Thoracic aorta (tissue), 2 donors: ENCODE measurements at regions not wholly inside any gene's neighbourhood (a gene's known extent, or its start where the extent isn't known, plus 50 kb on each side); places are given as distances from the start of the nearest gene placed in this dataset.

ENCODE experiments used
- ATAC-seq: fragments of 150-250 bp; one replicate; pipeline ENCODE4 v1.8.0; 2017; ENCODE audit warnings: low read depth; ENCODE audit not compliant: insufficient number of reproducible peaks, low FRiP score
- DNase-seq: peaks from one replicate; pipeline ENCODE4 v3.0.0-alpha.2; 2020; ENCODE audit warnings: low spot score
- H3K27ac ChIP-seq, 2 donors: fragments of 200-600 bp; sonication (generic); 1 replicate in 1 of 2; 2 replicates in 1 of 2; pipeline ENCODE4 v1.5.1; 2016; ENCODE audit warnings: mild to moderate bottlenecking in 2 of 2, moderate library complexity in 2 of 2
- H3K27me3 ChIP-seq: fragments of 200-600 bp; sonication (generic); replicated peaks from 2 replicates; pipeline ENCODE4 v1.6.0; 2016; ENCODE audit warnings: mild to moderate bottlenecking; ENCODE audit not compliant: insufficient read depth
- H3K36me3 ChIP-seq: fragments of 200-600 bp; sonication (generic); one replicate; pipeline ENCODE4 v1.5.1; 2016
- H3K4me1 ChIP-seq, 2 donors: fragments of 200-600 bp; sonication (generic); 1 replicate in 1 of 2; 2 replicates in 1 of 2; pipeline versions ENCODE4 v1.5.1 to v1.6.0; 2016; ENCODE audit warnings: low read depth in 2 of 2, mild to moderate bottlenecking in 1 of 2; ENCODE audit not compliant: control insufficient read depth in 1 of 2
- H3K4me3 ChIP-seq: fragments of 200-600 bp; sonication (generic); 2 replicates; pipeline ENCODE4 v1.5.1; 2016; ENCODE audit warnings: mild to moderate bottlenecking
- H3K9me3 ChIP-seq: fragments of 200-600 bp; sonication (generic); 2 replicates; pipeline ENCODE4 v1.5.1; 2016
- TF ChIP-seq, protein P1 (sequence below): fragments of 200-600 bp; sonication (generic); IDR thresholded peaks from one replicate; pipeline ENCODE4 v1.5.1; 2019; ENCODE audit warnings: antibody characterized with exemption

DNA sequence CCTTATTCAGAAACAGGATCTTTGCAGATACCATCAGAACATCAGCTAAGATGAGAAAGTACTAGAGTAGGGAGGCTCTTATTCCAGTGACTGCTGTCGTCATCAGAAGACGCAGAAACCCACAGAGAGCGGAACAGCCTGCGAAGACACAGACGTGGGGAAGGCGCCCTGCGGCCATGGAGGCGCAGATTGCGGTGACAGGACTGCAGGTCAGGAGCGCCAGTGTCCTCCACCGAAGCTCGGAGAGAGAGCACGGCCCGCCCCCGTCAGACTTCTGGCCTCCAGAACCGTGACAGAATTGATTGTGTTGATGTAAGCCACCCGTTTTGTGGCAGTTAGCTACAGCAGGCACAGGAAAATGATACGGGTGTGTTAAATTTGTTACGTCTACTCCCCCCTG, 275.5 kb downstream of the EFNB2 start:
- H3K9me3 ChIP-seq = no peaks in the 10 kb centered on the region
- TF ChIP-seq, protein P1, sequence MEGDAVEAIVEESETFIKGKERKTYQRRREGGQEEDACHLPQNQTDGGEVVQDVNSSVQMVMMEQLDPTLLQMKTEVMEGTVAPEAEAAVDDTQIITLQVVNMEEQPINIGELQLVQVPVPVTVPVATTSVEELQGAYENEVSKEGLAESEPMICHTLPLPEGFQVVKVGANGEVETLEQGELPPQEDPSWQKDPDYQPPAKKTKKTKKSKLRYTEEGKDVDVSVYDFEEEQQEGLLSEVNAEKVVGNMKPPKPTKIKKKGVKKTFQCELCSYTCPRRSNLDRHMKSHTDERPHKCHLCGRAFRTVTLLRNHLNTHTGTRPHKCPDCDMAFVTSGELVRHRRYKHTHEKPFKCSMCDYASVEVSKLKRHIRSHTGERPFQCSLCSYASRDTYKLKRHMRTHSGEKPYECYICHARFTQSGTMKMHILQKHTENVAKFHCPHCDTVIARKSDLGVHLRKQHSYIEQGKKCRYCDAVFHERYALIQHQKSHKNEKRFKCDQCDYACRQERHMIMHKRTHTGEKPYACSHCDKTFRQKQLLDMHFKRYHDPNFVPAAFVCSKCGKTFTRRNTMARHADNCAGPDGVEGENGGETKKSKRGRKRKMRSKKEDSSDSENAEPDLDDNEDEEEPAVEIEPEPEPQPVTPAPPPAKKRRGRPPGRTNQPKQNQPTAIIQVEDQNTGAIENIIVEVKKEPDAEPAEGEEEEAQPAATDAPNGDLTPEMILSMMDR = no peak
- H3K4me3 ChIP-seq = no peak overlapping the region
- H3K27ac ChIP-seq = no peak overlapping the region
- H3K36me3 ChIP-seq = no peaks in the 10 kb centered on the region
- H3K27me3 ChIP-seq = no peaks in the 10 kb centered on the region
- H3K4me1 ChIP-seq = no peaks in the 10 kb centered on the region
- no peak for ATAC-seq
- no peak for DNase-seq

DNA sequence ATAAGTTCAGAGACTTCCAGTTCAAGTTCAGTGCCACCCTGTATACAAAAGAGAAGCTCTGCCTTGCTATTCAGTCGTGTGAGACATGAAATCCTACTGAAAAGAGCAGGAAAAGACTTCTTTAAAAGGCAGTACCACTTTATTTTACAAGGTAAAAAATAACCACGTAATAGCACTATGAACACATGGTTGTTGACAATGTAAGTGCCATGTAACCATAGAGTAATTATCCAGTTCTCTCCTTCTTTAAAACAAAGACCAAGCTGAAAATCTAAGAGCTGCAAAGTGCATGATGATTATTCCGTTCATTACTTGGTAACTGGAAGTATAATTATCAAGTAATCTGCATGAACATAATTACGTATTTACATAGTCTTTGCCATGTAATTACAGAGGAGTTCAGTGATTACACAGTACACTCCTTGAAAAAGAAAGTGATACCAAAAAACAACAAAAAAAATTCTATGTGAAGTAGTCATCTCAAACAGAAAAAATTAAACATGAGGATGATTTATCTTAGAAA, 288.7 kb downstream of the EFNB2 start:
- Histone ChIP-seq H3K27ac (no peak overlapping the region), H3K4me3 (no peak overlapping the region), H3K4me1 (no peaks in the 10 kb centered on the region), H3K27me3 (no peaks in the 10 kb centered on the region), H3K9me3 (no peaks in the 10 kb centered on the region), H3K36me3 (no peaks in the 10 kb centered on the region)
- ATAC-seq (no peak), DNase-seq (no peak)
- TF ChIP-seq, protein P1 = no peak

DNA sequence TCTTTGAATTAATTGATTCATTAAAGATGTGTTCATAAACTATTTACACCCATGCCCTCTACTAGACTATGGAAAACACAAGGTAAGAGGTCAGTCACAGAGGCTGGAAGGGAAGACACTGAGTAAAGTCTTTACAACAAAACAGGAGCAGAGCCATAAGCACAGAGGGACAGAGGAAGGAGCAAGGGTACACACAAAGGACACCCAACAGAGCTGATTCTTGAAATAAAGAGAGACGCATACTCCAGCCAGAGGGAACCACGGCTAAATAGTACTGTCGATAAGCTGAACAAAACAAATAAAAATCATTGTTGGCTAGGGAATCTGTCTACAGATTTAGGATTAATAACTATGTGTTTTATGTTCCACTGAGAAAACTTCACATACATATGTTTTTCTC, 289.2 kb downstream of the EFNB2 start:
- ATAC-seq (no peak), DNase-seq (no peak)
- H3K4me1 ChIP-seq = no peaks in the 10 kb centered on the region
- no peaks in the 10 kb centered on the region for H3K27me3 ChIP-seq
- no peak overlapping the region for H3K27ac ChIP-seq
- no peaks in the 10 kb centered on the region for H3K9me3 ChIP-seq
- H3K36me3 ChIP-seq = no peaks in the 10 kb centered on the region
- TF ChIP-seq, protein P1 = no peak
- no peak overlapping the region for H3K4me3 ChIP-seq

GRCh38 chr13:106243011-106243565, 292.4 kb downstream of the EFNB2 start:
- no peaks in the 10 kb centered on the region for H3K9me3 ChIP-seq
- TF ChIP-seq, protein P1 = no peak
- H3K36me3 ChIP-seq = no peaks in the 10 kb centered on the region
- H3K4me1 ChIP-seq = no peaks in the 10 kb centered on the region
- DNase-seq (no peak), ATAC-seq (no peak)
- H3K27ac ChIP-seq = no peak overlapping the region
- no peaks in the 10 kb centered on the region for H3K27me3 ChIP-seq
- H3K4me3 ChIP-seq = no peak overlapping the region

- no peak for ATAC-seq
- no peaks in the 10 kb centered on the region for H3K4me1 ChIP-seq
Measured at GRCh38 chr13:106241974-106242953, 293.2 kb downstream of the EFNB2 start.

More at GRCh38 chr13:106241974-106242953, 293.2 kb downstream of the EFNB2 start:
- H3K27me3 ChIP-seq = no peaks in the 10 kb centered on the region
- no peaks in the 10 kb centered on the region for H3K9me3 ChIP-seq
- TF ChIP-seq, protein P1 = no peak
- H3K36me3 ChIP-seq = no peaks in the 10 kb centered on the region
- no peak for DNase-seq
- no peak overlapping the region for H3K4me3 ChIP-seq
- no peak overlapping the region for H3K27ac ChIP-seq
